HG02852 (cell line): ENCODE measurements at regions not wholly inside any gene's neighbourhood (a gene's known extent, or its start where the extent isn't known, plus 50 kb on each side); places are given as distances from the start of the nearest gene placed in this dataset.

ENCODE experiments used
- ATAC-seq: cut with Tn5 transposase; IDR thresholded peaks from one replicate; pipeline ENCODE4 v1.9.1; 2021; ENCODE audit warnings: mild to moderate bottlenecking, moderate library complexity; ENCODE audit not compliant: unreplicated experiment

DNA sequence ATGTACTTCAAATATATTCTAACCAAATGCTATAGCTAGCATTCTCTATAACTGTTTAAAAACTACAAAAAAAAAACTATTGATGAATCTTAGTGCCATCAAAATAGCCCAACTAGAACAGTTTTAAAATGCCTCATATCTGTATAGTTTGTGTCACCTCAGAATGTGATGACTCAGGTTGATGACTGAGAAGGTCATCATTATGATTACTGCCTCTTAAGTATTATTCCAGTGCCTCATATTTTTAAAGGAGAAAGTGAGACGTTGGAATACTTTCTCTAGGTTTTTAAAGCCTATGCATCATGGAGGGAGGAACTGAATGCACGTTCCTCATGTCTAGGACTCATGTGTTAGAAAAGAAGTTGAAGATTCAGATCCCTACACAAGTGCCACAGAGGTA, 88.2 kb downstream of the TMA16 start:
- ATAC-seq: no peak

DNA sequence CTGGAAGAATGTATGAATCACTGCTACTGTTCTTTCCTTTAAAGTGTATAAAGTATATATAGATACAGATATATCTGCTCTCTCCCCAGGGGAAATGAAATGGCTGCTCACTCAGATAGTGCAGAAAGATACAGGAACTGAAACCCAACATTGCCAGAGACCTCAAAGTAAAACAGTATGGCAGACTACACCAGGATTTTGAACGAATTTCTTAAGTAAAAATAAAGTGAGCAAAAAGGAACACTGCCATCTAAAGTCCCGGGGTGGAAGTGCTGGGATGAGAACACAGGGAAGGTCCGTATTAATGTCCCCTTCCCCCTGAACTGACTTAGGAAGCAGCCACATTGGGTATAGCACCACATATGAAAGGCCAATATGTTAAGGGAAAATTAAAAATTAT, 93.4 kb downstream of the TMA16 start:
- ATAC-seq: peak; percentile 58

DNA sequence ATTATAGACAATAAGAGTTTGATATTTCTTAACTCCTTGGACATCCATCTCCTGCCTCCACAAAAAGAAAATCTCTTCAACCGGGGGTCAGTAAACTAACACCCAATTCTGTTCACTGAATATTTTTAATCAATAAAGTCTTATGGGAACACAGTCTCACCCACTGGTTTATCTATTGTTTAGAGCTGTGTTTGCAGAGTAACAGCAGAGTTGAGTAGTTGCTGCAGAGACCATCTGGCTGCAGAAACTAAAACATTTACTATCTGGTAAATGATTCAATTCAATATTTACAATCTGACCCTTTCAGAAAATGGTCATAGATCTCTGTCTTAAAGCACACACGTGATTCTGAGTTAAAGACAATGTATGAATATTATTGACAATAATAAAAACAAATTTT, 94.0 kb downstream of the TMA16 start:
- no peak for ATAC-seq

DNA sequence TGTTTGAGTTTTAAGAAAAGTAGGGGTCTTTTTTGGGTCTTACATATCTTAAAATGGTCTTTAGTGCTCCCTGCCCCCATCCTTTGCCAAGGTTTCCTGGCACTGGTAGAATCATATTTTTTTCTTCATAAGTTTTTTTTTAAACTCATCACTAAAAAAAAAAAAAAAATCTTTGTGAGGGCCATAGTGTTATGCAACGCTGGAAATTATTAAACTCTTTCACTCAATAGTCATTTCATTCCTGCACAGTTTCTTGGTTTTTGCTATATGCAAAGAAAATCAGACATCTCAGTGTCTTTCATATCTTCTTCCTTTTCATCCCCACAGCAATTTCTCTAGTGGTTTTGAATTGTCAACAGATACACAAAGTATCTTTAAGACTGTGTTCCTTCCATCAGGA, 95.6 kb downstream of the TMA16 start:
- ATAC-seq: peak; percentile 42

DNA sequence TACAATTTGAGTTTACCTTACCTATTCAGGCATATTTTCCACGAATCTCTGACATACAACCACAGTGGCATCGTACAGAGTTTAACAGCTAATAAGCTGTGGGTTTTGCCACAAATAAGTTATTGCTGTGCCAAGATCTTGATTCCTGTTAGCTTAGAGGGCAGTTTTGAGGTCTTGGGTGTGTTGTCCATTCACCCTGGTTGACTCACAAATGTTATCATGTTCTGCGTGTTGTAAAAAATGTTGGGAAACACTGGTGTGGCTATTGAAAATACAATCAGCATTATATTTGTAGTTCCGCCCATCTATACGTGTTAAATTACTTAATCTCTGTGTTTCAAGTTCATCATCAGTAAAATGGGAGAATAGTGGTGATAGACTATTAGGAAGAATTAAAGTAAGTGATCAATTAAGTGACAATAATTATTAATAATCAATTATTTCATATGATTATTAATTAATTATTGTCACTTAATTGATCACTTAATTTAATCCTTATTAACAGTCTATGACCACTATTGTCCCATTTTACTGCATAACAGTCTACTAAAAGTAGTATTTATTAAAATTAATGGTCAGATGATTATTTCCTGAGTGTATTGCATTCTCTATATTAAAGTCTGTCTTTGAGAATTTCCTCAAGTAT, 96.3 kb downstream of the TMA16 start:
- ATAC-seq: no peak

DNA sequence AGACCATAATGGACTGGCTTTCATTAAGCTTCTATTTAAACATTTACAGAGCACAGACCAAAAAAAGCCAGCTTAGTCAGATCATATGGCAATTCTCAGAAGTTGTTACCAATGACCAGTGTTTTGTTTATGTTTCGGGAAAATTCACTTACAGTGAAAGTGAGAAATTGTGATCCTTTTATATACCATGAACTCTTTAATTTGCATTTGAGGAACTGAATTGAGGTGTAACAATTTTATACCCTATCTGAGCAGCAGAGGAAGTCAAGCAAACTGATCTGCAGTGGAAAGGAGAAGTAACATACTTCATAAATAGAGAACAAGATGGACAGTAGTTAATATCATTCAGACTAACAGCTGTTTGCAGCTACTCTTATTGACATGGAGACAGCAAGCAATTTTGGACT, 97.1 kb downstream of the TMA16 start:
- ATAC-seq: peak; percentile 81

DNA sequence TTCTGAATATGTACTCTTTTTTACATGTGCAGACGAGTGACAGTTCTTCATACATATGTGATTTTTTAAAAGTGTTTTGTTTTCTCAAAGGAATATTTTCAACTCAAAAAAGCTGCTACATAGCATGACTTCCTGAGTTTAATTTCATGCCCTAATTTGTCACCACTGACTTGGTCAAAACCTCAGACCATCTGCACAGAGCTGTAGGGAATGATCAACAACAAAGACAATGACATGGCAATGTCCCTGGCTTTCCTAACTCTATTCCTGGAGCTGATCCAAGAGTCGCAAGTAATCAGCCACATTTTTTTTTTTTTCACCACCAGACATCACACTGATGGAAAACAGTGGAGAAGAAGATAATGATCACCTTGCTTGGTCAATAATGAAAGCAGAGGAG, 97.7 kb downstream of the TMA16 start:
- no peak for ATAC-seq

DNA sequence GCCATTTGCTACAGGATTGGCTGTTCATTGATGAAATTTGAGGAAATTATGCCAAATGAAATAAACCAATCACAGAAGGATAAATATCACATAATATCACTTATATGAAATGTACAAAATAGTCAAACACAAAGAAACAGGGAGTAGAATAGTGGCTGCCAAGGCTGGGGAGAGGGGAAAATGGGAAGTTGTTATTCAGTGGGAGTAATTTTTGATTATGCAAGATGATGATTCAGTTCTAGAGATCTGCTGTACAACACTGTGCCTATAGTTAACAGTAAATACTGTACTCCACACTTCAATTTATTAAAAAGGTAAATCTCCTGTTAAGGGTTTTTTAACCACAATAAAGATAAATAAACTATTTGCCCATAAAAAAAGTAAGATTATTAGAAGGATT, 101.1 kb downstream of the TMA16 start:
- no peak for ATAC-seq

DNA sequence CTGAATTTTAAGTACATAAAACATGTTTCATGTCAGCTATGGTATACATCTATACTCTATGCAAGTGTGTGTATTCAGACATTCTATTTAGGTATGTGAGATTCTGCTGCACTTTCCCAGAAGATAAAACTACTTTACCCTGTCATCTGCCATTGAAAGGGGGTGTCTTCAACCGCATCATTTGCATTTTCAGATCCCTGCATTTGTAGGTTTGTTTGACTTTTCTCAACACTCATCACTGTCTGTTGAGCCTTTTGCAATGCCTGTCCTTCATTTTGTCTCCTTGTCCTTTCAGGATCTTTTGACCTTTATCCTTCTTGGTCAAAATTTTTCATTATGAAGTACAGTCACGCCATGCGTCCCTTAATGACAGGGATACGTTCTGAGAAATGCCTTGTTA, 103.5 kb downstream of the TMA16 start:
- peak; percentile 87 for ATAC-seq

DNA sequence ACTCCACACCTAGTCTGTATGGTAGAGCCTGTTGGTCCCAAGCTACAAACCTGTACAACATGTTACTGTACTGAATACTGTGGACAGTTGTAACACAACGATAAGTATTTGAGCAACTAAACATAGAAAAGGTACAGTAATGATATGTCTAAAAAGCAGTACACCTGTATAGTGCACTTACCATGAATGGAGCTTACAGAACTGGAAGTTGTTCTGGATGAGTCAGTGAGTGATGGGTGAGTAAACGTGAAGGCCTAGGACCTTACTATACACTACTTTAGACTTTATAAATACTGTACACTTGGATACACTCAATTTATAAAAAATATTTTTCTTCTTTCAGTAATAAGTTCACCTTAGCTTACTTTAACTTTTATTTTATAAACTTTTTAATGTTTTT, 104.0 kb downstream of the TMA16 start:
- ATAC-seq: peak; percentile 34

DNA sequence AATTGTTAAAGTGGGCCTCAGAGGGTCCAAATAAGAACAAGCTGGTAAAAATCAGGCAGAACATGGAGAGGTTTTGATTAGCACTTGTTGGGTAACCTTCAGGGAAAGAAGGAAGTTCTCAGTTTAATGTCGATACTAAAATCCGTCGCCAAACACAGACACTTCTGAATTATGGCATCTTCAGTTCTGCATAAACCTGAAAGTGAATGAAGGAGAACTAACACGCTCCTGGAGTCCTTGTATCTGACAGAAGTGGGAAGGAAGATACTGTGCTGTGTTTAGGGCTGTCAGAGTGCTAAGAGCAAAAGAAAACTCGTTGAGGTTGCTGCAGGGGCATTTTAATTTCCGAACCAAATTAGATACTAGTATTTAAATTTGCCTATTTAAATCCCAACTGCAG, 106.2 kb downstream of the TMA16 start:
- ATAC-seq: peak; percentile 40

DNA sequence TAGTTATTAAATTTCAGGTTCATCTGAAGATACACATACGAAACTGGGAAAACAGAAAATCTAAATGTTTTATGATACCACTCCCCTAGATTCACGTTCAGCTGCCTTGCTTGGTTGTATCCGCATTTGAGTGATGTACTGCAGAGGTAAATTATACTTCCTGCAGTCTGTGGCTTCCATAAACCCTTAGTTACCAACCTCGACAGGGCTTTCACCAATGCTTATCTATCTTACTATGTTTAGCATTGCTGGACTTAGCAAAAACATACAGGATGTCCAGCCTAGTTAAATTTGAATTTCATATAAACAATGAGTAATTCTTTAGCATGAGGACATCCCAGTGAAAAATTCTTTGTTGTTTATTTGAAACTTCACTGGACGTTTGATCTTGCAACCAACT, 108.8 kb downstream of the TMA16 start:
- no peak for ATAC-seq

DNA sequence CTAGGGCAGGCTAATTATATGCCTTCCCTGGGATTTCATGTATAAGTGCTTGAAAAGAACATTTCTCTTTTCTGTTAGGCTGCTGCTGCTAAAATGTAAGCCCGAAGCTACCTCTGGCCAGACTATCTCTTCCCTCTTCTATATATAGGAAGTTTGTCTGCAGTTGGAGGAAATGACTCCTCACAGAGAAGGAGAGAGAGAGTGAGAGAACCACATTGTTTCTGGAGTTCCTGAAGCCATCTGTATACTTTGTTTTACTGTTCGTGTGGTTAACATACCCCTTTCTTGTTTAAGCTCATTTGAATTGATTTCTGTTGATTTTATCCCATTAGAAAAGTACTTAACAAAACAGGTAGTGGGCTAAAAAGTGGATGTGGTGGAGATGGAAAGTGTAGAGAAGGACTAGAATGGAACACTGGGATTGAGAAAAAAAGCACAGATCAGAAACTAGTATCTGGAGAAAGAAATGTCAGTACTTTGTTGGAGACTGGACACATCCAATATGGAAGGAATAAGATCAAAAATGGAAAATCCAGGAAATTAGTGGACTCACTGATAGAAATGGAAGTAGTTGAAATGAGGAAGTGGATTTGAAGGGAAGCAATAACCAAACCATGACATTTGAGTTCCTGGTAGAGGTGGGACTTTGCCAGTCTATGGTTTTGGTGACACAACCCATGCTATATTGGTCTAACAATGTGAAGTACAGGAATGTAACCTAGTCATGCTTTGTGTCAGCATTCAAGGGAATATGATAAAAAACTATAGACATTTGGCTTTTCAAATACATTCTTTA, 112.6 kb downstream of the TMA16 start:
- ATAC-seq: peak; percentile 35

DNA sequence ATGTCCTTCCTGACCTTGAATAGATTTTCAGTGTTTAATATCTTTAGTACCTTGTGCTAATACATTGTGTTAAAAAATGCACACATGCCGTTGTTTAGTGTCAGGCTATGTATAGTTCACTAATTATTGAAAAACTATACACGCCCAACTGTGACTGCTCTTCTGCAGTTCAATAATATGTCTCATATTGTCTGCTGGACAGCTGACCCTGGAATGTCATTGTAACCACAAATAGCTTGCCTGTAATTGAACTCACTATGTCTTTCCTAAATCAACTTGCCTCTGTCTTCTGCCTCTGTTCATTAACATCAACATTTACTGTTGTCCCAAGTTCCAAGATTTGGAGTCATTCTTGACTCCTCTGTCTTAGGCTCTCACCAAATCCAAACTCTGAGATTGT, 114.5 kb downstream of the TMA16 start:
- ATAC-seq: no peak

DNA sequence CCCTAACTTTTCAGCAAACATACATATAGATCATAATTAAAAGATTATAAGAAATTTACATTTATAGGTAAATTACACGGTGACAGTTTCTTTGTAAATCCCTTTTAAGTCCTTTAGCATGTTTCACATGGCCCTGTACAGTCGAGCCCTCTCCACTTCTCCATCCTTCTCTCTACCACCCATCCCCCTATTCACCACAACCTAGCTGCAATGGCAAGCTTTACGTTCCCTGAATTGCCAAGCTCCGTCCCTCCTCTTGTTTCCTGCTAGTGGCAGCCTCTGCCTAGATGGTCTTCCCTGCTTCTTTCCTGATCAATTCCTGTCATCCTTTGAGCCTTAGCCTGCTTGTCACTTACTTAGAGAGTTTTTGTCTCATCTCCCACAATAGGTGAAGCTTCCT, 116.2 kb downstream of the TMA16 start:
- ATAC-seq: no peak

DNA sequence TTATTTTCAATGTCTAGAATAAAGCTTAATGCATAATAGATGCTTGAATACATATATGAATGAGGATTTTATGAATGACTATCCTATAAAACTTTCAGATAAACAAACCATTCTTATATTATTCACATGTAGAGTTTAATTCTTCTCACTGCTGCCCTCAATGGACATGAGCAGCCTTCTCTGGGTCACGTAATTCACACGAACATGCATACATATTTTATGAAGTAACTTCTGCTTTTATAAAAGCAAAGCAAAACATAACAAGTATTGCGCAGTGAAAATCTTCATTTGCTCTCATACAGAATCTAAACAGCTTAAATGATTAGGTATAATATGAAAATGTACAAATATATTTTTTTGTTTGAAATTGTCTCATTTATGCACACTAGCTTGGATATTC, 116.7 kb downstream of the TMA16 start:
- no peak for ATAC-seq

DNA sequence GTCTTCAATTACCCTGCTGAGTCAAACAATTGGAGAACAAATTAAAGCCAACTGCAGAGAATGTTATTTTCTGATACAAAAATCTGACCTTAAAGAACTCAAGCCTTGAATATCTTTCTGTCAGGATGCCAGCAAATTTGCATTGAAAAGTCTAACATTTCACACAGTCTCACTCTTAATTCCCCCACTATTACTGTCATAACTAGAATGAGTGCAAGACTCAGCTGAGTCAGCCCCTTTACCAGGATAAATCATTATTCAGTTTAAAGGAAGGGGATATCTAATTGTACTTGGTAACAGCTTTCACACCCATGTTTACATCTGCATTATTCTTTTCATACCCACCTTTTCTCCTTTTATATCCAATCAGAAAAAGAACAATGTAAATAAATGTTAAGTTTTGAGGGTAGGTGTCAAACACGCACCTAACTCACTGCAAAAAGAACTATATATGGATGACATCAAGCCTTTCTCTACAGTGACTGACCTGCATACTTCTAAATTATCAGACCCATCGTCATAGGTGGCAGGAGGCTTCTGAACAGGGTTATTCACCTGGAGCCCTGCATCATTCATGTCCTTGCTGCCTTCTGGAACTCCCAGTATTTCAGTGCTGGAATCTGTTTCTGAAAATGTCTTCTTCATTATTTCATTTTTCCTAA, 117.4 kb downstream of the TMA16 start:
- ATAC-seq: peak; percentile 72

DNA sequence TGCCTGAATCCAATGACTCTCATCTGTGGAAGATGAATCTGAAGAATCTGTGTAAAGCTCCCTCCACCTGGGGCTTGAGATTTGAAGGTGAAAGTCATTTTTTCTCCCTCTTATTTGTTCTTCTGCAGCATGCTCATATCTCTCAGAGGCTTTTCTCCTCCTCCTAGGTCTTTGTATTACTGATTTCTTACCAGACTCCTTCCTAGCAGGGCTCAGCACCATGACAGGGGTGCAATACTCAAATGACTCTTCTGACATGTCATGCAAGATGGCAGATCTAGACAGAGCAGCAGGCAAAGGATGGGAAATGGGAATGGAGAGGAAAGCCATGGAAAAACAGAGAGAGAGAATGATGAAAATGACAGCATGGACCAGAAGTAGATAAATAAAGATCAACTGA, 118.3 kb downstream of the TMA16 start:
- ATAC-seq: peak; percentile 33

DNA sequence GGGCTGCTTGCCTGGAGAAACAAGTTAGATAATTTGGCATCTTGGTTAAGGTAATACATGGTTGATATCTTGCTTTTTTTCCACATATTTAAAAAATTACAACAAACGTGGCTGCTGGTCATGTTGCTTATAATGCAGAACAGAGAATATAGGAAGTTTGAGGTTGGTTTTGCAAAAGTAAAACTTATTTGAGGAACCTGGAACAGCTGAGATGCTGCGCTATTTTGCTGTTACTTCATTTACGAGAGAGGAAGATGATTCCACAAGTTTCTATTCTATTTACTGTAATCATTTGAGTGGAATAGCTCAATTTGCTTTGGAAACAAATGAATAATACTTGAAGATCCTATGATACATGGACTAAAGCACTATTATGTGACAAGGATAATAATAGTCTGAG, 118.9 kb downstream of the TMA16 start:
- no peak for ATAC-seq

DNA sequence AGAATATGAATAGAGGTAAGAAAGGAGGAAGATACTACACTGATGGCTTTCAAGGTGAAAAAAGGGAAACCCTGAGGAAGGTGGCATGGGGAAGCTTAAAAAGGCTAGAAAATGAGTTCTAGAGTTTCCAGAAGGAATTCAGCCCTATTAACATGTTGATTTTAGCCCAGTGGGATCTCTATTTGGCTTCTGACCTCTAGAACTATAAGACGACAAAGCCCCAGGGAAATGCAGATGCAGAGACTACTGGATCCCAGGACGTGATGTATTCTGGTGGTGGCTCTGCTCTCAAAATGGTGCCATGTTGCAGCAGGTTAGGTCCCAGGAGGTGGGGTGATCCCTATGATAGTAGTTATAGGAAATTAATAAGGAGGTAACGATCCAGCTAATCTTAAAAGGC, 120.4 kb downstream of the TMA16 start:
- ATAC-seq: no peak

DNA sequence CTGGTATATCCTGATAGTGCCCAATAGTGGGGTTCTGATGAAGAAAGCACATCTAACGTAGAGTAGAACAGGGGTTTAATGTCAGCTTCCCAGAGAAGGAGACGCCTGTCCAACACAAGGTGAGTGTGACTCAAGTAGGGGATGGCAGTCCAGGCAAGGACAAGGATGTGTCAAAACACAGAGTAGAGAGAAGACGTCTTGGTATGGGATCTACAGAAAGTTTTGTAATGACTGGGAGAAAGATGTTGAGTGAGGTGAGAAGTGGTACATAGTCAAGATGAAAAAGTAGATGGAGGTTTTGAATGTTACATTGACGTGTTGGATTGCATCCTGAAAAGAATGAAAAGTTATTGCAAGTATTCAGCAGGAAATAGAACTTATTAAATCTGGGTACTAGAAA, 124.4 kb downstream of the TMA16 start:
- no peak for ATAC-seq

DNA sequence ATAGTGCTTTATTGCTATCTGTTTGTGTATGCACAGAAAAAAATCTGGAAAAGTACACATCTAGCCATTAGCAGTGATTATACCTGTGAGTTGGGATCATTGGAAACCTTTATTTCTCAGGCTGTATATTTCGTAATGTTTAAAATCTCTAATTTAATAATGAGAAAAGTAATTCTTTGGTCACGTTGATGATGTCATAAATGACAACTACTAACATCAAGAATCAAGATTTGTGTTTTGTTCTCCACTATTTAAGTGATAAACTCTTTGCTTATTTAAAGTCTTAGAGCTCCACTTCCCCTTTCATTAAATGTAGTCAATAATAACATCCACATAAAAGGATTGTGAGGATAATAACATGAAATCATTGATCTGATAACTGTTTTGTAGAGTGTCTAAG, 126.2 kb downstream of the TMA16 start:
- ATAC-seq: no peak
